Mesothelial cell of epicardium (in vitro differentiated cells): ENCODE measurements at regions not wholly inside any gene's neighbourhood (a gene's known extent, or its start where the extent isn't known, plus 50 kb on each side); places are given as distances from the start of the nearest gene placed in this dataset.

Source experiments
- DNase-seq, 2 experiments: peaks; one replicate each; pipeline ENCODE4 v3.0.0; 2021; ENCODE audit warnings: low spot score in 2 of 2; ENCODE audit not compliant: unreplicated experiment in 2 of 2
- H3K27ac Mint-ChIP-seq: 2 replicates; pipeline ENCODE4 v1.8.0; 2021; ENCODE audit warnings: mixed read lengths
- H3K27me3 Mint-ChIP-seq: 2 replicates; pipeline ENCODE4 v1.8.0; 2021; ENCODE audit warnings: low read depth, mixed read lengths
- H3K36me3 Mint-ChIP-seq: 2 replicates; pipeline ENCODE4 v1.8.0; 2021; ENCODE audit warnings: mixed read lengths
- H3K4me1 Mint-ChIP-seq: 2 replicates; pipeline ENCODE4 v1.8.0; 2021; ENCODE audit warnings: mixed read lengths
- H3K4me3 Mint-ChIP-seq: 2 replicates; pipeline ENCODE4 v1.8.0; 2021; ENCODE audit warnings: mild to moderate bottlenecking, moderate library complexity, mixed read lengths
- H3K9me3 Mint-ChIP-seq: 2 replicates; pipeline ENCODE4 v1.8.0; 2021; ENCODE audit warnings: mixed read lengths
- TF ChIP-seq, protein P1 (sequence below): fragments of 200-600 bp; sonication (generic); IDR thresholded peaks from one replicate; pipeline ENCODE4 v1.5.0; 2021; ENCODE audit warnings: antibody characterized with exemption; ENCODE audit not compliant: unreplicated experiment

GRCh38 chr14:83827383-83827782 lies 1702.6 kb upstream of the FLRT2 start:
- Mint-ChIP-seq H3K27ac (peak overlapping the region; percentile 83), H3K4me3 (no peak overlapping the region), H3K27me3 (no peaks in the 10 kb centered on the region), H3K9me3 (no peaks in the 10 kb centered on the region), H3K36me3 (no peaks in the 10 kb centered on the region), H3K4me1 (peaks cover 51% of the 10 kb centered on the region)
- no peak for DNase-seq
- TF ChIP-seq, protein P1, sequence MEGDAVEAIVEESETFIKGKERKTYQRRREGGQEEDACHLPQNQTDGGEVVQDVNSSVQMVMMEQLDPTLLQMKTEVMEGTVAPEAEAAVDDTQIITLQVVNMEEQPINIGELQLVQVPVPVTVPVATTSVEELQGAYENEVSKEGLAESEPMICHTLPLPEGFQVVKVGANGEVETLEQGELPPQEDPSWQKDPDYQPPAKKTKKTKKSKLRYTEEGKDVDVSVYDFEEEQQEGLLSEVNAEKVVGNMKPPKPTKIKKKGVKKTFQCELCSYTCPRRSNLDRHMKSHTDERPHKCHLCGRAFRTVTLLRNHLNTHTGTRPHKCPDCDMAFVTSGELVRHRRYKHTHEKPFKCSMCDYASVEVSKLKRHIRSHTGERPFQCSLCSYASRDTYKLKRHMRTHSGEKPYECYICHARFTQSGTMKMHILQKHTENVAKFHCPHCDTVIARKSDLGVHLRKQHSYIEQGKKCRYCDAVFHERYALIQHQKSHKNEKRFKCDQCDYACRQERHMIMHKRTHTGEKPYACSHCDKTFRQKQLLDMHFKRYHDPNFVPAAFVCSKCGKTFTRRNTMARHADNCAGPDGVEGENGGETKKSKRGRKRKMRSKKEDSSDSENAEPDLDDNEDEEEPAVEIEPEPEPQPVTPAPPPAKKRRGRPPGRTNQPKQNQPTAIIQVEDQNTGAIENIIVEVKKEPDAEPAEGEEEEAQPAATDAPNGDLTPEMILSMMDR = no peak

DNA sequence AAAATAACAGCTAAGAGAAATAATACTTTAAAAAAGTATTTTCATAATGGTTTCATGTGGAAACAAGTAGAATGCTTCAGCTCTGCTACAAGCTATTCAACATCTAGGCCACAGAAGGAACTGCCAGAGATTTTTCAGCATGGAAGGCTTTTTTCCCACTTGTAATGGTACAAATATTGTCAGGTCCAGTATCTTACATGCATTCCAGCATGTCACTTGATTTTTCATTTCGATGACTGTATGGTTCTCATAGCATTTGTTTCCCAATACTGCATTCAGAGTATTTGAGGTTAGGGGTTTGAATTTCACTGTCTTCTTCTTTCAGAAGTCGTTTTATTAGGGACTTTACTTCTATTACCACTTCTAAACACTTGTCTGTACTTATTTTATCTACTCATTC lies 1701.5 kb upstream of the FLRT2 start:
- Mint-ChIP-seq H3K27me3 (no peaks in the 10 kb centered on the region), H3K4me1 (peaks cover 45% of the 10 kb centered on the region), H3K27ac (peak overlapping the region; percentile 83), H3K4me3 (no peak overlapping the region), H3K36me3 (no peaks in the 10 kb centered on the region), H3K9me3 (peaks cover 3% of the 10 kb centered on the region)
- DNase-seq = no peak
- TF ChIP-seq, protein P1 = no peak

DNA sequence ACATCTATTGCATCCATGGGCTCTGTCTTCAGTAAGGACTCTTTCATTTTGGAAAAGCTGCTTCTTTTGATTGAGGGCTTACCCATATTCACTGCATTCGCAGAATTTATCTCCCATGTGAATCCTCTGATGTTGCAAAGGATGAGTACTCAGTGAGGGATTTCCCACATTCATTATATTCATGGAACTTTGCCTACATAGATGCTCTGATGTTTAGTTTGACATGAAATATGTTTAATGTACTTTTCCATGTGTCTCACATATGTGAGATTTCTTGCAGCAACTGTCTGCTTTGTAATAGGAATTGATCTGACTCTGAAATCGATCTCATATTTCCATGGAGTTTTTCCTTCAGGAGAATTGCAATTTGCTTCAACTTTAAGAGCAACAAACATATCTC lies 1699.6 kb upstream of the FLRT2 start:
- Mint-ChIP-seq H3K4me1 (peaks cover 43% of the 10 kb centered on the region), H3K27ac (no peak overlapping the region), H3K27me3 (no peaks in the 10 kb centered on the region), H3K36me3 (no peaks in the 10 kb centered on the region), H3K9me3 (peaks cover 3% of the 10 kb centered on the region), H3K4me3 (no peak overlapping the region)
- no peak for DNase-seq
- TF ChIP-seq, protein P1 = no peak

DNA sequence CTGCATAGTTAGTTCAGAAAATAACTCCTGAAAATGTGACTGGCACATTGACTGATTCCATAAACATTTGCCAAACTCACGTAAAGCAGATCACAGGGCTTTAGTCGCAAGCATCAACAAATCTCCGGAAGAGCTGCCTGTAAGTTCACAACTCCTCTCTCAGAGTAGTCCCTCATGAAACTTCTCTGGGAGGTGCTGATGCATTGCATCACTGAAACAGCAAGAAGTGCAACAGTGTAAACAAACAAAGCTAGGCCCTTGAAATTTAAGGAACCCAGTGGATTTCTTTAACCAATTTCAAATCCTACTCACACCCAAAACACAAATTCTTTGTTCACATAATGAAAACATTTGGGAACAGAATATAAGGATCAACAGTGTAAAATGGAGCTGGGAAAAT lies 1691.7 kb upstream of the FLRT2 start:
- Mint-ChIP-seq H3K27me3 (no peaks in the 10 kb centered on the region), H3K4me1 (peaks cover 27% of the 10 kb centered on the region), H3K27ac (no peak overlapping the region), H3K4me3 (no peak overlapping the region), H3K36me3 (no peaks in the 10 kb centered on the region), H3K9me3 (no peaks in the 10 kb centered on the region)
- DNase-seq = no peak
- TF ChIP-seq, protein P1 = no peak

GRCh38 chr14:83842547-83842946 lies 1687.4 kb upstream of the FLRT2 start:
- Mint-ChIP-seq H3K36me3 (no peaks in the 10 kb centered on the region), H3K9me3 (no peaks in the 10 kb centered on the region), H3K27ac (no peak overlapping the region), H3K4me3 (no peak overlapping the region), H3K4me1 (peaks cover 36% of the 10 kb centered on the region), H3K27me3 (no peaks in the 10 kb centered on the region)
- DNase-seq = no peak
- TF ChIP-seq, protein P1 = no peak

GRCh38 chr14:83847102-83847501 lies 1682.8 kb upstream of the FLRT2 start:
- Mint-ChIP-seq H3K27me3 (no peaks in the 10 kb centered on the region), H3K9me3 (peaks cover 5% of the 10 kb centered on the region), H3K27ac (peak overlapping the region; percentile 44), H3K4me3 (no peak overlapping the region), H3K36me3 (peaks cover 3% of the 10 kb centered on the region), H3K4me1 (peaks cover 25% of the 10 kb centered on the region)
- no peak for DNase-seq
- TF ChIP-seq, protein P1 = no peak
